ENCODE measurements at regions not wholly inside any gene's neighbourhood (a gene's known extent, or its start where the extent isn't known, plus 50 kb on each side); places are given as distances from the start of the nearest gene placed in this dataset.

DNA sequence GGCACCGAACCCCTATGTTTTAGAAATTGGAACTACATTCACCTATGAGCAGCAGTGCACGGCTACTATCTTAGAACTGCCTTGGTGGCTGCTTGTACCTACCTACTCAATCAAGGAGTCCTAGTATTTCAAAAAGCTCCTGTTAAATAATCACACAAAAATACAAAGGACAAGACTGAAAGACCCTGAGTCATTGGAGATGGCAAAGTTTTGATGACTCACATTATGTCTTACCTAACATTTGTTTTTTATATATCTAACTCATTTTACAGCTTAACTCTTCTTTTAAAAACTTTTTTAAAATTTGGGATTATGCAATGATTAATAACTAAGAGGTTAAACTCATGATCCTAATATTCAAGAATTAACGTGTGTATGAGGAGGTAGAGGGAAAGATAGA is 1206.0 kb upstream of the TMPRSS15 start:
- no peak for DNase-seq (ENCODE audit: low spot score)
- no peak for TF ChIP-seq CTCF (IDR thresholded peaks at IDR 0.05; ENCODE audit: borderline replicate concordance, control extremely low read depth, extremely low read depth, insufficient read depth, missing control alignments)
- in situ Hi-C loops (cut with MboI; ENCODE audit: low sequenced_read_pairs, unreplicated experiment) = no loop called here

DNA sequence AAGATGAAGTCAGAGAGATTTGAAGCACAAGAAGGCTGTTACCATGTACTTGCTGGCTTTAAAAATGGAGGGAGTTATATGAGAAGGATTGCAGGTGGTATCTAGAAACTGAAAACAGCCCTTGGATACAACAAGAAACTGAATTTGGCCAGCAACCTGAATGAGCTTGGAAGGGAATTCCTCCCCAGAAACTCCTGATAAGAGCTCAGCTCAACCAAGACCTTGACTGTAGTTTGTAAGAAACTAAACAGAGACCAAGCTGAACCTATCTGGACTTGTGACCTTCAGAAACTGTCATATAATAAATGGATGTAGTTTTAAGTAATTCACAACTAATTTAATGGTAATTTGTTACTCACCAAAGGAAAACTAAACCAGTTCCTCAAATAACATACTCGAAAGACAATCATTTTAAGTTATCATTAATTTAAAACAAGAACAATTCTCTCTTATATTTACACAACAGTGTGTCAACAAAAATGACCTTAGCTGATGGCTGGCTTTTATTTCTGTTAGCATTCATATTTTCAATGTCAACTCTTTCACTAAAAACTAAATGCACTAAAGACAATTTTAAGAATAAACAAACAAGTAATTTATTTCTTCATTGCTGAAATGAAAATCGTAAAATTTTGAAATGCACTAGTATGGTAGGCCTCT is 1218.4 kb upstream of the TMPRSS15 start:
- no peak for DNase-seq (ENCODE audit: low spot score)
- no peak for TF ChIP-seq CTCF (IDR thresholded peaks at IDR 0.05; ENCODE audit: borderline replicate concordance, control extremely low read depth, extremely low read depth, insufficient read depth, missing control alignments)
- in situ Hi-C loops (cut with MboI; ENCODE audit: low sequenced_read_pairs, unreplicated experiment) = no loop called here

- TF ChIP-seq CTCF (IDR thresholded peaks at IDR 0.05; ENCODE audit: borderline replicate concordance, control extremely low read depth, extremely low read depth, insufficient read depth, missing control alignments) = no peak
- no peak for DNase-seq (ENCODE audit: low spot score)
- in situ Hi-C loops (cut with MboI; ENCODE audit: low sequenced_read_pairs, unreplicated experiment) = no loop called here
Measured at GRCh38 chr21:19640964-19641363, 1237.4 kb upstream of the TMPRSS15 start.

DNA sequence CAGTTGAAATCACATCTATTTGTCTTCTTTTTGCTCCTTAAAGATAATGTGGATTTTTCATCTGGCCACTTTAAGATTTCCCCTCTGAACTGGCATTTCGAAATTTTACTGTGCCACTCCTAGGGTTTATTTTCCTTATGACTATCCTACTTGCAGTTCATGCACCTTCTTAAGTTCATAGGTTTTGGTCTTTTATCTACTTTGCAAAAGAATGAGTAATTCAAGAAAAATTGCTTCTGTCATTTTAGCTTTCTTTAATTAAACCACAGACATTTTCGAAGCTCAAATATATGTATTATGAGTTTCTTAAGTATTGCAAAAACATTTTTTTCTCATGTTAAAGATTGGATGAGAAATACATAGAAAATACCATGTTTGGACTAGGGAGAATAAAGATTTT is 1244.8 kb upstream of the TMPRSS15 start:
- in situ Hi-C loops (cut with MboI; ENCODE audit: low sequenced_read_pairs, unreplicated experiment) = no loop called here
- TF ChIP-seq CTCF (IDR thresholded peaks at IDR 0.05; ENCODE audit: borderline replicate concordance, control extremely low read depth, extremely low read depth, insufficient read depth, missing control alignments) = no peak
- DNase-seq (ENCODE audit: low spot score) = no peak

GRCh38 chr21:19683492-19683891 is 1279.9 kb upstream of the TMPRSS15 start:
- in situ Hi-C loops (cut with MboI; ENCODE audit: low sequenced_read_pairs, unreplicated experiment) = no loop called here
- DNase-seq (ENCODE audit: low spot score) = no peak
- TF ChIP-seq CTCF (IDR thresholded peaks at IDR 0.05; ENCODE audit: borderline replicate concordance, control extremely low read depth, extremely low read depth, insufficient read depth, missing control alignments) = no peak

DNA sequence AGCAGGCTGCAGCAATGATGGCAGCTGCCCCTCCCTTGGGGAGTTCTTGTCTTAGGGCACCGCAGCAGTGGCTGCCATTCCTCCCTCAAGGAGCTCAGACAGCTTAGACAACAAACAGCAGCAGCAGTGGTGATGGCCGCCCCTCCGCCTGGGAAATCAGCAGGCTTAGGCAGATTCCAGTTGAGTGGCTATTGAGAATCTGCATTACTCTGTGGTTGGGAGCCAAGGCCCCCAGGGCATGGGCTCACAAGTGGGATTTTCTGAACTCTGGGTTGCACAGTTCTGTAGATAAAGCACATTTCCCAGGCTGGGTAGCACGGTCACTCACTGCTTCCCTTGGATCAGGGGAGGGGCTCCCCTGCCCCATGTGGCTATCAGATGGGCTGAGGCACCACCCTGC is 1280.7 kb upstream of the TMPRSS15 start:
- DNase-seq (ENCODE audit: low spot score) = no peak
- no peak for TF ChIP-seq CTCF (IDR thresholded peaks at IDR 0.05; ENCODE audit: borderline replicate concordance, control extremely low read depth, extremely low read depth, insufficient read depth, missing control alignments)
- in situ Hi-C loops (cut with MboI; ENCODE audit: low sequenced_read_pairs, unreplicated experiment) = no loop called here
